H54 (cell line): ENCODE measurements at regions not wholly inside any gene's neighbourhood (a gene's known extent, or its start where the extent isn't known, plus 50 kb on each side); places are given as distances from the start of the nearest gene placed in this dataset.

Experiments
- DNase-seq: peaks from one replicate; pipeline ENCODE4 v3.0.0; 2011; ENCODE audit warnings: low spot score, mixed read lengths; ENCODE audit not compliant: insufficient read length
- FAIRE-seq: peaks from 3 replicates; lab custom pipeline; 2011; peaks lifted over from hg19 to GRCh38; lab: Jason Lieb, UNC
- POLR2A ChIP-seq: IDR thresholded peaks from 2 replicates; pipeline ENCODE4 v1.6.1; 2011; ENCODE audit warnings: low read depth, mild to moderate bottlenecking, low read length

GRCh38 chr2:217154923-217155322 is 295.1 kb upstream of the TNP1 start:
- FAIRE-seq = no peak
- TF ChIP-seq POLR2A = no peak
- DNase-seq = no peak

GRCh38 chr2:217153510-217153909 is 293.6 kb upstream of the TNP1 start:
- no peak for TF ChIP-seq POLR2A
- no peak for FAIRE-seq
- no peak for DNase-seq

DNA sequence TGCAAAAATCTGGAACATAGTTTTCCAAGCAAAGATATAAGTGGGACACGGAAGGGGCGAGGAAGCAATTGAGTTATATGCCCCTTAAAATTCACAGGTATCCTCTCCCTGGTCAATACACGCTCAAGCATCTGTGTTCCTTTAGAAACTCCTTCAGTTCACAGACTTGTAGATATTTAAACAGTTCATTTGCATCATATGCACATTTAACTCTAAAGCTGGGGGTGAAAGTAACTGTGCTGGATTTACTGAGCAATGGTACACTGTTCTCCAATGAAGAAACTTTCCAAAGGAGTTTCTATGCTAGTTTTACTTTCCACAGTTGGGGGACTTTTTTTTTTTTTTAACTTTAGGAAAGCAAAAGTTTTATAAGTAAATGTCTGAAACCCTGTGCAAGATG is 293.0 kb upstream of the TNP1 start:
- DNase-seq (no peak), FAIRE-seq (no peak)
- no peak for TF ChIP-seq POLR2A

DNA sequence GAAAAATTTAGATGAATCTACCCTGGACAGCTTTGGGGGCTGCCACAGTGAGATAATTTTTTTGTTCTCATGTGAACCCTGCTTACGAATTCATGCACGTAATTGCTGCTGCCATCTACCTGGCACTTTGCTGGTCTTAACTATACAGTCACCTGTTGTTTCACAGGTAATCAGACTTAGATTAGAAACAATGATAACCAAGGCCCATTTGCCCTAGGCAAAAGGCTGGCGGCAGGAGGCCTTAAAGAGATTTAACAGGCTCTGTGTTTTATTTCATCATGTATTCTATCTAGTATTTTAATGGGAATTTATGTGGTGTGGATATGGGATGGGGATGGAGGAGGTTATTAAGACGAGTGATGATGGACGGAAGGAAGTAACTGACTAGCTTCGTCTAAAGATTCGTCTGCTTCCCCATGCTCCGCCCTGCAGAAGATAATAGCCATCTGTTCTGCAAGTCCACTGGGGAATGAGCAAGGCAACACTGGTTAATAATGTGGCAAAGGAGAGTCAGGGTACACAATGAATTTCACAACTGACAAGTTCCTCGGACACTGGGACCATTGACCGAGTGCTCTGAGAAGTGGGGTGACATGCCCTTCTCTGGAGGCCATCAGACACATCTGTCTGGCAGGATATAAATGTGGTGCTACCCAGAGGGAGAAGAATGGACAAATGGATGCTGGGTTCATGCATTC is 291.8 kb upstream of the TNP1 start:
- FAIRE-seq = no peak
- no peak for DNase-seq
- no peak for TF ChIP-seq POLR2A

DNA sequence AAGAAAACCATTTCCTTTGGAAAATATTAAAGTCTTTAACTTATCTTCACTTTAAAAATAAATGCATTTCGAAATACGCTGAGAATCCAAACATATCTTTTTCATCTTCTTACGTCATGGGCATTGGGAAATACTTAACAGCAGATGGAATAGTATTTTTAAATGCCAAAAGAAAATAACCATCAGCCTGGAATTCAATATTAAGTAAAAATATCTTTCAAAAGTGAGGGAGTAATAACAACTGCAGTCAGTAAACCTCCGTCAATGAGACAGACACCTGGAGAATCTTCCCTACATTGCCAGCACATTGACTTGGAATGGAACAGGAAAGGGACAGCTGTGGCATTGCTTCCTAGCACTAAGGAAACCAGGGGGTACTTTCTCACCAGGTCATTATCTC is 290.4 kb upstream of the TNP1 start:
- no peak for DNase-seq

DNA sequence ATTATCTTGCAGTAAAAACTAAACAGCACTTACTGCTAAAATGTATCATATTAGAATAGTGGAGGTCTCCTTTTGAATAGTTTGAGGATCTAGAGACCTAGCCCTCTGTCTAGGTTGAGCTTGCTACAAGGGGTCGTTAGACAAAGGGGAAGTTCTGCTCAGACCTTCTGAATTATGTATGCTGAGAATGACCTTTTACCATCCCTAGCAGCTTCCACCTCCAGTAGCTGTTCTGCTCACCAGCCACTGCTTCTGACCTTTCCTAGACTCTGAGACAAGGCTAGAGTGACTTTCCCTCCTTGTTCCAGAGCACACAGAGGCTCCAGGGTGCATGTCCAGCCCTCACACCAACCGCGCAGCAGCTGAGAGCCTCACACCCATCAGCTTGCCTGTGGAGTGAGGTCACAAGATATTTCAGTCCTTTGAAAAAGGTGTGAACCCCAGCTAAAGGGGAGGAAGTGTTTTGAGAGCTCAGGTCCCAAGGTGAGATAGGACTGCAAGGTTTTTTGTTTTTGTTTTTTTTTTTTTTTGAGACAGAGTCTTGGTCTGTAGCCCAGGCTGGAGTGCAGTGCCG is 289.3 kb upstream of the TNP1 start:
- DNase-seq (no peak), FAIRE-seq (no peak)
- no peak for TF ChIP-seq POLR2A

More for the DNA sequence above, 290.4 kb upstream of the TNP1 start:
- no peak for FAIRE-seq
- no peak for TF ChIP-seq POLR2A

- FAIRE-seq = no peak
- DNase-seq = no peak
- no peak for TF ChIP-seq POLR2A
Measured at GRCh38 chr2:217147818-217148217, 288.0 kb upstream of the TNP1 start.

DNA sequence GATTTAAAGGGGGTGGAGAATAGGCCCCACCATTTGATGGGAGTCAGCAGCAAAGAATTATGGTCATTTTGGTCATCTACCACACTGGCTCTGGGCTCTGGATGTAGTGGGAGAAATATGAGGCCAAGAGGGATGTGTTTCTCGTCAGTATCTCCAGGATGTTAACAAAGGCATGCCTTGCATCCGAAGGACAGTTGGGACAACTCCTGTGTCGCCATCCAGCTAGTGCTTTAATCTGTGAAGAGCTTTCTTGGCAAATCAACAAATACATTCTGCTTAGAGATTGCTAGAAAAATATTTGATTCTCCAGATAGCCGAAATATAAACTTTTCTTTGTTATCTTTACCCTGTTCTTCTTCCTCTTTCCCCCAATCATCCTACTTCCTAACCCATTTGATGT is 287.1 kb upstream of the TNP1 start:
- TF ChIP-seq POLR2A = no peak
- DNase-seq = no peak
- no peak for FAIRE-seq

DNA sequence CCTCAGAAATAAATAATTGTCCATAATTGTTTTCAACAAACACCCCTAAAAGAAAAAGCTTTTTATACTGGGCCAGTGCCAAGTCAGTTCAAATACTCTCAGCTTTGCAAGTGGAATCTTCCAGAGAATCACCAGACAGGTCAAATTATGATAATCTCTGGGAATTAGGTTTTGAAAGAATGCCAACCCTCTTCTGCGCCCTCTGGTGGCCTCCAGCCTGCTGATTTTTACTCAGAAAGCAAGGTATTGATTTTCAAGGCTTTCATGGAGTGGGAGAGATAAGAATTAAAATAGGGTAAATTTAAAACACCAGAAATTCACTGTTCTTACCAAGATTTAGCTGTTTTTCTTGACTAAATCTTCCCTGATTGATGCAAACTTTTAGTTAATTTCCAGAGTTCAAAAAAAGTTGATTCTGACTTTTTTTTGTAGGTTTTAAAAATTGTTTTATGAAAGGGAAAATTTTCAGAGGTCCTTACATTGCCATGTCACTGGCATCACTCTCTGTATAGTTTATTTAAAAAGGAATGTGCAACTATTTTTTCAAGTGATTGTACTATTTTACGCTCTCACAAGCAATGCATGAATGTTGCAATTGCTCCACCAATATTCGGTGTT is 282.9 kb upstream of the TNP1 start:
- peak; percentile 15 for FAIRE-seq
- no peak for TF ChIP-seq POLR2A

DNA sequence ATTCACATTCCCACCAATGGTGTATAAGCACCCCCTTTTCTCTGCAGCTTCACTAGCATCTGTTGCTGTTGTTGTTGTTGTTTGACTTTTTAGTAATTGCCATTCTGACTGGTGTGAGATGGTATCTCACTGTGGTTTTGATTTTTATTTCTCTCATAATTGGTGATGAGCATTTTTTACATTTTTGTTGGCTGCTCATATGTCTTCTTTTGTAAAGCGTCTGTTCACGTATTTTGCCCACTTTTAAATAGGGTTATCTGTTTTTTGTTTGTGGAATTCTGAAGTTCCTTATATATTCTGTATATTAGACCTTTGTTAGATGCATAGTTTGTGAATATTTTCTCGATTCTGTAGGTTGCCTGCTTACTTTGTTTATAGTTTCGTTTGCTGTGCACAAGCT is 278.4 kb upstream of the TNP1 start:
- FAIRE-seq = no peak
- TF ChIP-seq POLR2A = no peak
- no peak for DNase-seq

More for the DNA sequence above, 282.9 kb upstream of the TNP1 start:
- DNase-seq = no peak

GRCh38 chr2:217127744-217128143 is 267.9 kb upstream of the TNP1 start:
- DNase-seq (no peak), FAIRE-seq (no peak)
- no peak for TF ChIP-seq POLR2A

DNA sequence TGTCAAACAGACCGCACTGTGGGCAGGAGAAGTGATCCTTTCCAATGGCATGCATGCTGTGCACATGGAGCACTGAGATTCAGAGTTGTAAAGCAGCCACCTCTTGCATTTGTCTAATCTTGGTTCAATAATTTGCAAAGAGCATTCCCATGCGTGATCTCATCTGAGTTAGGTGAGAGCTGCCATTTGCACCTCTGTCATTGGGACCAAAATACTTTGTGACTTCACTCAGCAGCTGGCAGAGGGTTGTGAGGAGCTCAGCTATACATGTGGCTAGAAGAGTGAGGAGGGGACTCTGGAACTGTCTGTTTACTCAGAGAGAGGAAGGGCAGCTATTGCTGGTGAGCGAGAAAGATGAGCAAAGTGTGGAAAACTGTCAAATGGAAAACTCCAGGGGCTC is 265.1 kb upstream of the TNP1 start:
- no peak for DNase-seq
- no peak for FAIRE-seq
- no peak for TF ChIP-seq POLR2A

DNA sequence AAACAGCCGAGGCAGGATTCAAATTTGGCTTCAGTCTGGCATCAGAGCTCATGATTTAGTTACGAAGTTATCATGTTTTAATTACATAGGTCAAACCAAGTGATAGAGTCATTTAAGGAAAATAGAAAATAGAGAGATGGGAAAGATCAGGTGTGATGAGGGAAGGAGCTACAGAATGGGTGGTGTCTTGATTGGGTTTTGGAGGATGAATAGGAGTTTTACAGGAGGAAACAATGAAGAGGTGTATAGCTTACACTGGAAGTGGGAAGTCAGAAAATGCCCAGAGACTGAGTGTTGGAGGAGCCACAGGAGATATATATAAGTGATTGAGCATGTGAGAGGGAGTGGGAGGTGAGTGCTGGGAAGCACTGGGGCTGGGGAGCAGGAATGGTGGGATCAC is 264.2 kb upstream of the TNP1 start:
- no peak for TF ChIP-seq POLR2A
- DNase-seq (no peak), FAIRE-seq (no peak)

DNA sequence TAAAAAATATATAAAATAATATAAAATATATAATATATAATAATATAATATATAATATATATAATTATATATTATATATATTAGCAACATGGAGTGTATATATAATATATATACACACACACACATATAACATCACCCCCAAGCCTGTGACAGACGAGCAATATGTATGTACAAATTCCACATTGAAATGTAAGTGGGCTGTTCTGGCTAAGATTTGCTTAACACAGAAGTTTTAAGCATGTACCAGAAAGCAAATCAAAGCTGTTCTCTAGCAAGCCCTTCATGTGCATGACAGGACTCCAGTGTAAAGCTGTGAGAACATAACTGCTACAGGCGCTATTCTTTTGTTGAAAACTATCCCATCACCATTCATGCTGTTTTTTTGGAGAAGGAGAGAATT is 261.7 kb upstream of the TNP1 start:
- DNase-seq = no peak
- no peak for TF ChIP-seq POLR2A
- no peak for FAIRE-seq

DNA sequence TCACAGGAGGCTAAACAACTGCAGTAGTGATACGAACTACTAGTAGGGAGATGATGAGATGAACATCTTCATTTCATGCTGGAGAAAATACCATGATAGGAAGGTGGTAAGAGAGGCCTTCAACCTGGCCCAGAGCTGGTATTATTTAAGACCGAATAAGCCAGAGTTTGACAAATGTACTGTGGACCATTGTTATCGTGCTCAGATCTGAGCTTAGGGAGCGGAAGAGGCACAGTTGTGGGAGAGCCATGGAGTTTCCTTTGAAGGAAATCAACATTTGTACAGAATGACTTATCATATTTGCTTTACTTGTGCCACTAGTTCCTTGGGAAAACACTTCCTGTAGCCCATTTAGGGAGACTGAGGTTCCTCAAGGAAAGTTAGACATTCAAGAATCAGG is 260.6 kb upstream of the TNP1 start:
- DNase-seq = no peak
- no peak for FAIRE-seq
- no peak for TF ChIP-seq POLR2A
